Mesenchymal stem cell (in vitro differentiated cells and primary cell): ENCODE measurements at regions not wholly inside any gene's neighbourhood (a gene's known extent, or its start where the extent isn't known, plus 50 kb on each side); places are given as distances from the start of the nearest gene placed in this dataset.
"Not testable (repeated sequence)": the region's sequence is repeated elsewhere in the genome, so short reads cannot be mapped to it uniquely, and the experiment has no call there.

ENCODE experiments used
- DNase-seq: peaks from one replicate; pipeline ENCODE4 v3.0.0-alpha.2; 2013
- H2AFZ ChIP-seq: one replicate; pipeline ENCODE4 v1.6.1; 2013; ENCODE audit warnings: low read depth, mild to moderate bottlenecking, control low read depth, inconsistent platforms, low read length, moderate library complexity
- H2AK5ac ChIP-seq: 2 replicates; pipeline ENCODE4 v1.6.1; 2013; ENCODE audit warnings: low read length, moderate library complexity, mild to moderate bottlenecking, inconsistent platforms; ENCODE audit not compliant: severe bottlenecking
- H2BK120ac ChIP-seq: one replicate; pipeline ENCODE4 v1.6.1; 2013; ENCODE audit warnings: low read depth, mild to moderate bottlenecking, inconsistent platforms, low read length, moderate library complexity
- H2BK12ac ChIP-seq, 2 experiments: one replicate each; pipeline ENCODE4 v1.6.1; 2013; ENCODE audit warnings: inconsistent platforms in 2 of 2, low read length in 2 of 2, mild to moderate bottlenecking in 2 of 2, moderate library complexity in 2 of 2, control low read depth in 1 of 2
- H2BK15ac ChIP-seq: one replicate; pipeline ENCODE4 v1.6.1; 2013; ENCODE audit warnings: mild to moderate bottlenecking, low read depth, inconsistent platforms; ENCODE audit not compliant: poor library complexity, severe bottlenecking
- H2BK5ac ChIP-seq: 2 replicates; pipeline ENCODE4 v1.6.1; 2013; ENCODE audit warnings: low read depth, mild to moderate bottlenecking, low read length, control low read depth, inconsistent platforms; ENCODE audit not compliant: poor library complexity, severe bottlenecking
- H3K14ac ChIP-seq, 2 experiments: one replicate each; pipeline ENCODE4 v1.6.1; 2013; ENCODE audit warnings: inconsistent platforms in 2 of 2, low read length in 2 of 2, control low read depth in 1 of 2, mild to moderate bottlenecking in 1 of 2, moderate library complexity in 1 of 2
- H3K18ac ChIP-seq, 2 experiments: one replicate each; pipeline ENCODE4 v1.6.1; 2013; ENCODE audit warnings: inconsistent platforms in 2 of 2, low read length in 2 of 2, control low read depth in 1 of 2, low read depth in 1 of 2, mild to moderate bottlenecking in 1 of 2
- H3K23ac ChIP-seq, 2 experiments: one replicate each; pipeline ENCODE4 v1.6.1; 2013; ENCODE audit warnings: inconsistent platforms in 2 of 2, low read length in 2 of 2, mild to moderate bottlenecking in 2 of 2, moderate library complexity in 2 of 2, control low read depth in 1 of 2
- H3K27ac ChIP-seq: 2 replicates; pipeline ENCODE4 v1.5.1; 2013; ENCODE audit warnings: mild to moderate bottlenecking, moderate library complexity, low read length, control low read depth, inconsistent platforms; ENCODE audit not compliant: poor library complexity, severe bottlenecking
- H3K27me3 ChIP-seq, 2 experiments: 2 replicates each; pipeline versions ENCODE4 v1.6.1 to v1.7.0; 2013; ENCODE audit warnings: low read length in 2 of 2, mild to moderate bottlenecking in 2 of 2, moderate library complexity in 2 of 2, control low read depth in 1 of 2, inconsistent platforms in 1 of 2; ENCODE audit not compliant: control insufficient read depth in 1 of 2, insufficient read depth in 1 of 2
- H3K36me3 ChIP-seq, 2 experiments: 2 replicates each; pipeline versions ENCODE4 v1.6.1 to v1.7.0; 2013; ENCODE audit warnings: low read length in 2 of 2, control low read depth in 1 of 2, inconsistent platforms in 1 of 2, low read depth in 1 of 2, mild to moderate bottlenecking in 1 of 2; ENCODE audit not compliant: insufficient read depth in 2 of 2, control insufficient read depth in 1 of 2
- H3K4ac ChIP-seq, 2 experiments: one replicate each; pipeline ENCODE4 v1.6.1; 2013; ENCODE audit warnings: inconsistent platforms in 2 of 2, low read length in 2 of 2, mild to moderate bottlenecking in 2 of 2, moderate library complexity in 2 of 2, control low read depth in 1 of 2, low read depth in 1 of 2
- H3K4me1 ChIP-seq: 2 replicates; pipeline ENCODE4 v1.6.1; 2013; ENCODE audit warnings: low read depth, low read length, control low read depth; ENCODE audit not compliant: control insufficient read depth, insufficient read depth
- H3K4me2 ChIP-seq: 2 replicates; pipeline ENCODE4 v1.6.1; 2013; ENCODE audit warnings: low read length, mild to moderate bottlenecking, inconsistent platforms; ENCODE audit not compliant: poor library complexity, severe bottlenecking
- H3K4me3 ChIP-seq, 2 experiments: 2 replicates each; pipeline versions ENCODE4 v1.5.1 to v1.7.0; 2013; ENCODE audit warnings: low read length in 2 of 2, mild to moderate bottlenecking in 2 of 2, control low read depth in 1 of 2, low read depth in 1 of 2; ENCODE audit not compliant: insufficient read depth in 1 of 2
- H3K79me1 ChIP-seq: replicated peaks from 2 replicates; pipeline ENCODE4 v1.6.1; 2013; ENCODE audit warnings: mild to moderate bottlenecking, control low read depth, low read length, inconsistent platforms; ENCODE audit not compliant: poor library complexity, severe bottlenecking
- H3K9ac ChIP-seq: 2 replicates; pipeline ENCODE4 v1.7.0; 2013; ENCODE audit warnings: mild to moderate bottlenecking, low read length, moderate library complexity
- H3K9me3 ChIP-seq: 2 replicates; pipeline ENCODE4 v1.7.0; 2013; ENCODE audit warnings: mild to moderate bottlenecking, low read length; ENCODE audit not compliant: control insufficient read depth
- H4K8ac ChIP-seq: one replicate; pipeline ENCODE4 v1.6.1; 2013; ENCODE audit warnings: inconsistent platforms, mild to moderate bottlenecking, low read length, moderate library complexity
- H4K91ac ChIP-seq: one replicate; pipeline ENCODE4 v1.6.1; 2013; ENCODE audit warnings: mild to moderate bottlenecking, low read length, inconsistent platforms
- WGBS: methylation state at CpG from one replicate; pipeline ENCODE4 v1.1.7; 2013; ENCODE audit warnings: mixed read lengths; 5-methylcytosine and 5-hydroxymethylcytosine counted together

- not testable (repeated sequence) for H3K4me2 ChIP-seq, H3K23ac ChIP-seq, H3K36me3 ChIP-seq, H2BK120ac ChIP-seq, H4K91ac ChIP-seq, H3K27ac ChIP-seq, H2AFZ ChIP-seq, H3K9ac ChIP-seq, H4K8ac ChIP-seq, H2AK5ac ChIP-seq, H3K27me3 ChIP-seq, H3K9me3 ChIP-seq, H2BK12ac ChIP-seq, H3K4me3 ChIP-seq, H3K14ac ChIP-seq, H3K18ac ChIP-seq, H3K79me1 ChIP-seq, DNase-seq, H3K4me1 ChIP-seq, H3K4ac ChIP-seq, H2BK15ac ChIP-seq, H2BK5ac ChIP-seq
- WGBS = 80% methylated on average over 12 of the region's 13 CpGs
These were observed 202.9 kb downstream of the GOLGA6L6 start for GRCh38 chr15:20338671-20339070.

GRCh38 chr15:20337238-20337637, 204.4 kb downstream of the GOLGA6L6 start:
- H3K27me3 ChIP-seq, H2BK15ac ChIP-seq, H3K23ac ChIP-seq, H2BK120ac ChIP-seq, H4K8ac ChIP-seq, H2BK5ac ChIP-seq, H4K91ac ChIP-seq, H3K79me1 ChIP-seq, H3K27ac ChIP-seq, H3K18ac ChIP-seq, H3K14ac ChIP-seq, H3K4me3 ChIP-seq, H3K4me2 ChIP-seq, H3K4me1 ChIP-seq, H2AFZ ChIP-seq, H3K36me3 ChIP-seq, H2BK12ac ChIP-seq, H2AK5ac ChIP-seq, H3K9ac ChIP-seq, H3K4ac ChIP-seq, DNase-seq, H3K9me3 ChIP-seq: not testable (repeated sequence)
- 73% methylated on average over 4 of the region's 5 CpGs for whole genome bisulfite sequencing

- not testable (repeated sequence) for H3K18ac ChIP-seq, H3K14ac ChIP-seq, H2AFZ ChIP-seq, H2BK15ac ChIP-seq, H3K4ac ChIP-seq, H3K4me1 ChIP-seq, DNase-seq, H3K36me3 ChIP-seq, H3K27me3 ChIP-seq, H3K79me1 ChIP-seq, H3K27ac ChIP-seq, H3K4me3 ChIP-seq, H4K91ac ChIP-seq, H2BK12ac ChIP-seq, H3K9me3 ChIP-seq, H4K8ac ChIP-seq, H3K4me2 ChIP-seq, H3K23ac ChIP-seq, H2BK5ac ChIP-seq, H2BK120ac ChIP-seq, H2AK5ac ChIP-seq, H3K9ac ChIP-seq
- WGBS = 94% methylated on average over 6 of the region's 6 CpGs
These were observed 207.1 kb downstream of the GOLGA6L6 start for GRCh38 chr15:20334451-20334850.

GRCh38 chr15:20325751-20326150, 215.8 kb downstream of the GOLGA6L6 start:
- not testable (repeated sequence) for H2BK12ac ChIP-seq, H3K79me1 ChIP-seq, H3K9ac ChIP-seq, H3K27me3 ChIP-seq, H3K27ac ChIP-seq, H3K36me3 ChIP-seq, H2BK120ac ChIP-seq, H3K23ac ChIP-seq, H3K4me1 ChIP-seq, H2AK5ac ChIP-seq, H3K4me3 ChIP-seq, H3K4me2 ChIP-seq, H3K9me3 ChIP-seq, DNase-seq, H2BK5ac ChIP-seq, H2AFZ ChIP-seq, H2BK15ac ChIP-seq, H3K4ac ChIP-seq, H4K8ac ChIP-seq, H3K14ac ChIP-seq, H4K91ac ChIP-seq, H3K18ac ChIP-seq
- 89% methylated on average over 4 of the region's 4 CpGs for WGBS
